ENCODE measurements at regions not wholly inside any gene's neighbourhood (a gene's known extent, or its start where the extent isn't known, plus 50 kb on each side); places are given as distances from the start of the nearest gene placed in this dataset.

DNA sequence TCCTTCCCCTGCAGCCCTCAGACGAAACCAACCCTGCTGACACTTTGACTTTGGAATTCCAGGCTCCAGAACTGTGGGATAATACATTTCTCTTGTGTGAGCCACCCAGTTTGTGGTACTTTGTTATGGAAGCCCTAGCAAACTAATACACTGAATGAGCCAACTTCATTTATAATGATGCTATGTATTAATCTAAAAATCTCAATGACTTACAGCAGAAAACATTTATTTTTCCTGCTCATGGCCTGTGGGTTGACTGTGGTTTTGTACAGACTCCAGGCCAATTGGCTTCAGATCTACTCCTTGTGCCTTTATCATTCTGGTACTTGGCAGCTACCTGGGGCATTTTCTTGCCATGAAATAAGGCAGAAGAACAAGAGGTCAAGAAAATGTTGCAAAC lies 152.4 kb downstream of the EBLN2 start:
- peak overlapping the region; percentile 39 to 62 for H3K27ac ChIP-seq
- no peaks in the 10 kb centered on the region for H3K27me3 ChIP-seq
- H3K4me1 ChIP-seq = peaks cover 2 to 18% of the 10 kb centered on the region in 2 donors
- intact Hi-C loops (cut with DNase I) = no loop called here
- no peak for DNase-seq (ENCODE audit: low spot score in 2 of 2)
- TF ChIP-seq CTCF (IDR thresholded peaks at IDR 0.05) = no peak
- no peak overlapping the region for H3K4me3 ChIP-seq
- H3K9me3 ChIP-seq = no peaks in the 10 kb centered on the region
- no peaks in the 10 kb centered on the region for H3K36me3 ChIP-seq

DNA sequence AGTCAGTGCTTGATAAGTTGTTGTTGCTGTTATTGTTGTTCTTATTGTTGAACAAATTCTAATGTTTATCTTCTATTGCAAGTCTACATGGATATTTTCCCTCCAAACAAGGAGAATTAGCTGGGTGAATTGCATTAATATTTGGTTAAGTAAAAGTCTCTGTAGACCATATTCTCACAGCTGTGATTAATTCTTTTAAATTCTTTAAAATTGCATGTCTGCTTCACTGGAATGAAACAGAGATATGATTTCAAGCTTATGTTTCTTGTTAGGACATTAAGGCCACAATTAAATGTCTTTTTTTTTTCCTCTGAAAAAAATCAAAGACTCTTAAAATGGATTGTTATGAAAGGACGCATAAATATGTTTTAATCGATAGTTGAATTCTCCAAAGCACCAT lies 153.4 kb downstream of the EBLN2 start:
- H3K9me3 ChIP-seq = no peaks in the 10 kb centered on the region
- peak overlapping the region; percentile 39 to 62 for H3K27ac ChIP-seq
- H3K36me3 ChIP-seq = no peaks in the 10 kb centered on the region
- peaks cover 2 to 18% of the 10 kb centered on the region in 2 donors for H3K4me1 ChIP-seq
- intact Hi-C loops (cut with DNase I) = no loop called here
- TF ChIP-seq CTCF (IDR thresholded peaks at IDR 0.05) = no peak
- DNase-seq (ENCODE audit: low spot score in 2 of 2) = no peak
- no peaks in the 10 kb centered on the region for H3K27me3 ChIP-seq
- H3K4me3 ChIP-seq = no peak overlapping the region

GRCh38 chr3:73215281-73215680 lies 153.8 kb downstream of the EBLN2 start:
- Histone ChIP-seq H3K4me1 (peaks cover 2 to 18% of the 10 kb centered on the region in 2 donors), H3K27me3 (no peaks in the 10 kb centered on the region), H3K4me3 (no peak overlapping the region), H3K36me3 (no peaks in the 10 kb centered on the region), H3K27ac (peak overlapping the region; percentile 39 to 62), H3K9me3 (no peaks in the 10 kb centered on the region)
- no peak for DNase-seq (ENCODE audit: low spot score in 2 of 2)
- intact Hi-C loops (cut with DNase I) = no loop called here
- TF ChIP-seq CTCF (IDR thresholded peaks at IDR 0.05) = no peak

- no peaks in the 10 kb centered on the region for H3K36me3 ChIP-seq
- no peaks in the 10 kb centered on the region for H3K27me3 ChIP-seq
- peak overlapping the region; percentile 59 to 62 for H3K27ac ChIP-seq
- no peak overlapping the region for H3K4me3 ChIP-seq
- intact Hi-C loops (cut with DNase I) = no loop called here
- no peak for TF ChIP-seq CTCF (IDR thresholded peaks at IDR 0.05)
- no peak for DNase-seq (ENCODE audit: low spot score in 2 of 2)
- no peaks in the 10 kb centered on the region for H3K9me3 ChIP-seq
- peaks cover 2 to 18% of the 10 kb centered on the region in 2 donors for H3K4me1 ChIP-seq
These were observed 154.4 kb downstream of the EBLN2 start for GRCh38 chr3:73215901-73216300.

DNA sequence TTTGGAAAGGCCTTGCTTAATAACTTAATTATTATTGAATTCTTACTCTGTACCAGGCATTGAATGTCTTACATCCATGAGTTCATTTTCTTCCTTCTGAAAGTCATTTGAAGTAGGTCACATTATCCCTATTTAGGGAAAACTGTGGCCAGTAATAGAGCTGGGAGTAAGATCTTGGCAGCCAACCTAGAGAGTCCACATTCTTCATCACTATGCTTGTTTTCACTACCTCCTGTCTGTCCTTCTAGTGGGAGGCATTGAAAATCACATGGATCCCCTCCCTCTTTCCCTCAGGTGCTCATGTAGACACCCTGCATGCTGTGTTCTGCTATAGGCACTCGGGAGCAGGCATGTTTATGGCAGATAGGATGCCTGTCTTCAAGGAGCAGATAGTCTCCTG lies 154.9 kb downstream of the EBLN2 start:
- DNase-seq (ENCODE audit: low spot score in 2 of 2) = no peak
- intact Hi-C loops (cut with DNase I) = no loop called here
- TF ChIP-seq CTCF (IDR thresholded peaks at IDR 0.05) = no peak
- H3K27me3 ChIP-seq = no peaks in the 10 kb centered on the region
- peaks cover 2 to 18% of the 10 kb centered on the region in 2 donors for H3K4me1 ChIP-seq
- no peaks in the 10 kb centered on the region for H3K9me3 ChIP-seq
- no peaks in the 10 kb centered on the region for H3K36me3 ChIP-seq
- H3K27ac ChIP-seq = peak overlapping the region; percentile 59 to 62
- H3K4me3 ChIP-seq = no peak overlapping the region

DNA sequence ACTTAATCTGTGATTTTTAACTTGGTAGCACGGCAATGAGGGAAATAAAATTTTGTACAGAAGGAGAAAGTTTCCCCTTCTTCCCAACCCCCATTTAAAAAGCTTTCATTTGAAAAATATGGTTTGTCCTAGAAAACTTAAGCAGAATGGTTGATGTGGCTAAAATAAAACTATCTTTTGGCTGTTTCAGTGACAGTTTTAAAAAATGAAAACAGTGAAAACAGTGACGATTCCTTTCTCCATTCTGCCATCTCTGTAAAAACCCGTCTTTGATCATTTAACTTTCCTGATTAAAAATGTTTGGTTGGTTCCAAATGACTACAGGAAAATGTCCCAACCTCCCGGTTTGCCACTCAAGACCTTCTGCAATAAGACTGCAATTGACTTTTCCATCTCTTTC lies 160.7 kb downstream of the EBLN2 start:
- H3K9me3 ChIP-seq = no peaks in the 10 kb centered on the region
- H3K27me3 ChIP-seq = no peaks in the 10 kb centered on the region
- H3K4me3 ChIP-seq = no peak overlapping the region
- H3K36me3 ChIP-seq = no peaks in the 10 kb centered on the region
- peaks cover 4 to 16% of the 10 kb centered on the region in 2 donors for H3K4me1 ChIP-seq
- H3K27ac ChIP-seq = no peak overlapping the region
- no peak for DNase-seq (ENCODE audit: low spot score in 2 of 2)
- no peak for TF ChIP-seq CTCF (IDR thresholded peaks at IDR 0.05)
- intact Hi-C loops (cut with DNase I) = loop anchor here (10.0 kb wide), 1 partner anchor 273 kb away; no protein-coding TSS in a partner anchor

All from ascending aorta (tissue), 2 donors.